ENCODE measurements at regions not wholly inside any gene's neighbourhood (a gene's known extent, or its start where the extent isn't known, plus 50 kb on each side); places are given as distances from the start of the nearest gene placed in this dataset.

DNA sequence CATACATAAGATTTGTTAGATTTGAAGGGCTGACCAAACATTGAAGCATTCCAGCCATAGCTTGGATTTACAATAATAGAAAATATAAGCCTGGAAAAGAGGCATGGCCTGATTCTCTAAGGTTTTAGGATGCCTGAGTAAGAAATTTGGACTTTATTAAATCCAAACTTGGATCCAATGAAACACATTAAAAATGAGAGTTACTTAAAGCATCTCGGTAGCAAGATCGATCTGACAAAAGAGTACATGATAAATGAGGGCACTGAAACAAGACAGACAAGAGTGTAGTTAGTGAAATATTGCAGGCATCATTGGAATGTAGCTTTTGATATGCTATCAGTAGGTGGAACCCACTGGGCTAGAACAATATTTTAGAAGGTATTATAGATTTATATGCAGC lies 855.7 kb upstream of the DPPA4 start:
- TF ChIP-seq, protein P1, sequence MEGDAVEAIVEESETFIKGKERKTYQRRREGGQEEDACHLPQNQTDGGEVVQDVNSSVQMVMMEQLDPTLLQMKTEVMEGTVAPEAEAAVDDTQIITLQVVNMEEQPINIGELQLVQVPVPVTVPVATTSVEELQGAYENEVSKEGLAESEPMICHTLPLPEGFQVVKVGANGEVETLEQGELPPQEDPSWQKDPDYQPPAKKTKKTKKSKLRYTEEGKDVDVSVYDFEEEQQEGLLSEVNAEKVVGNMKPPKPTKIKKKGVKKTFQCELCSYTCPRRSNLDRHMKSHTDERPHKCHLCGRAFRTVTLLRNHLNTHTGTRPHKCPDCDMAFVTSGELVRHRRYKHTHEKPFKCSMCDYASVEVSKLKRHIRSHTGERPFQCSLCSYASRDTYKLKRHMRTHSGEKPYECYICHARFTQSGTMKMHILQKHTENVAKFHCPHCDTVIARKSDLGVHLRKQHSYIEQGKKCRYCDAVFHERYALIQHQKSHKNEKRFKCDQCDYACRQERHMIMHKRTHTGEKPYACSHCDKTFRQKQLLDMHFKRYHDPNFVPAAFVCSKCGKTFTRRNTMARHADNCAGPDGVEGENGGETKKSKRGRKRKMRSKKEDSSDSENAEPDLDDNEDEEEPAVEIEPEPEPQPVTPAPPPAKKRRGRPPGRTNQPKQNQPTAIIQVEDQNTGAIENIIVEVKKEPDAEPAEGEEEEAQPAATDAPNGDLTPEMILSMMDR (IDR thresholded peaks at IDR 0.05): no peak
- TF ChIP-seq POLR2A (IDR thresholded peaks at IDR 0.05): no peak

Measured in uterus (tissue), 2 donors.